Brain pericyte (primary cell): ENCODE measurements at regions not wholly inside any gene's neighbourhood (a gene's known extent, or its start where the extent isn't known, plus 50 kb on each side); places are given as distances from the start of the nearest gene placed in this dataset.
A peak's percentile ranks its signal among the peaks of the same experiment; 100 is the strongest.

Source experiments
- DNase-seq: peaks from one replicate; pipeline ENCODE4 v3.0.0-alpha.2; 2012; ENCODE audit warnings: low read depth, low spot score

DNA sequence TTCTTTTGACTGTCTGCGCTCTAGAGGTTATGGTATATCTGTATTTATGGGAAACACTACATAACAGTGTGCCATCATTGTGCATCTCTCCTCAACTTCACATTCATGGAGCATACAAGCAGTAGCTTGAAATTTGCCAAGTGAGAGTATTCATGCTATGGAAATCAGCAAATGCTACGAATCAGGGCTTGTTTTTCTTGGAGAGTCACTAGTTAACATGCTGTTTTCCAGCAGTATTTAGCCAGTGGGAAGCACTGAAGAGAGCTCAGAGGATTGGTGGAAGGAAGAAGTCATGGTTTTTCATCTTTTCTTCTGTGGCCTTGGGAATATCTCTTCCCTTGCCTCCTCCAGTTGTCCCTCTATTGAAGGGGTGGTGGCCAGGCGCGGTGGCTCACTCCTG lies 303.0 kb downstream of the PSAT1 start:
- no peak for DNase-seq

GRCh38 chr9:78601957-78602565 lies 305.1 kb downstream of the PSAT1 start:
- DNase-seq, result peak; percentile 26

- DNase-seq, result no peak
Observed at GRCh38 chr9:78605041-78606000, 308.4 kb downstream of the PSAT1 start.

DNA sequence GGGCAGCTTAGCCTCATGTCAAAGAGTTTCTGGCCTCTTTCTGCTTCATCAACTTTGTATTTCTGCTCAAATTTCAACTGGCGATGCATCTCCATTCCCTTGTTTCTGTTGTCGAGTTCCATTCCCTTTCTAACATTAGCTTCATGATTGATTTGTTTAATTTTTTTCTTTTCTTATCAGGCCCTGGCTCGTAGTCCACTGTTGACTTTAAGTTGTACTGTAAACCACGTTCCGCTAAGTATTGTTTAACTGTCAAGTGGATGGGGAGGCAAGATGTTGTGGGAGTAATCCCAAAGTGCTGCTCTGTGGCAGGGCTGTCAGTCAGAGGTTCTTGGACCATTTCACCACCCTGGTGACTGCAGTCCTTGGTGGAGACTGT lies 309.1 kb downstream of the PSAT1 start:
- DNase-seq, result no peak

- DNase-seq, result no peak
Observed at GRCh38 chr9:78607853-78608252, 310.9 kb downstream of the PSAT1 start.

DNA sequence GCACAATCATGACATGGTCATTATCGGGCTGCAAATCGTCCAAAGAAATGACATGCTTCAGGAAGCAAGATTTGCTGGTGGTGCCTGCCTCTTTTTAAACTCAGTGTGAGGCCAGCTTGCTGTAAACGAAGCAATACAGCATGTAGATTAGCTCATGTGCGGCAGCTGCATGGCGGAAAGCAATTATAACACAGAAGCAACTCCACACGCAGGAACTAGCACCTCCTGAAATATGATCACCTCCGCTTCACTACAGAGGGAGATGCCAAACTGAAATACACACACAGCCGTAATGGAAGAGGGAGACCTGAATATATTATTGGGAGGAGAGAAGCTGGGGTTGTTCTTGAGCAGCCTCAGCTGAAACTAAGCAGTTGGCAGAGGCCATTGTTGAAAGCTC lies 312.5 kb downstream of the PSAT1 start:
- no peak for DNase-seq

DNA sequence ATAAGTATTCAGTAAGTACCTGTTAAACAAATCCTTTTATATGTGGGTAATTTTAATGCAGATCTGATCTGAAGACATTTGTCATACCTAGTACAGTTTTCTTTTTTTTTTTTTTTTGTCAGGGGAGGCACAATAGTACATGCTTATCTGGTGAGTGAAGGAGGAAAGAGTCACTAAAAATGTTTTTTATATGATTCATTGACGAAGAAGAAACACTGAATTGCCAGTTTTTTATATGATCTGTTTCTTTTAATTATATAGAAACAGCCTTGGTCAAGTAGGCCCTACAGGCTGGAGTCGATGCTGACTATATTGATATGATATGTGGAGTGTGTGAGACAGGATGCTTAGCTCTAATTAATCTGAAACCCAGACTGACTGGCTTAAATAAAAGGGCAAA lies 315.2 kb downstream of the PSAT1 start:
- DNase-seq, result no peak

DNA sequence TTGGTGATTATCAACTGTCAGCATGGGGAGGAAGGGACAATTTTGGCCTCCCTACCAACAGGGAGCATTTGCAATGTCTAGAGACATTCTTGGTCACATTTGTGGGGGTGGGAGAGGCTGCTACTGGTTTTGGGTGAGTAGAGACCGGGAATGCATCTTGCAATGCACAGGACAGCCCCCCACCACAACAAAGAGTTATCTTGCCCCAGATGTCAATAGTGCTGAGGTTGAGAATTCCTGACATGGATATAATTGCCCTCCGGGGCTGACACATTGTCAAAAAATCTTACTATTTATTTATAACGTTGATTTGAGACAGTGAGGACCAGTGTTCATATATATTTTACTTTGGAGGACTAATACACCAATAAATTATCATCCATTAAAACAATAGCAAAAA lies 316.1 kb downstream of the PSAT1 start:
- no peak for DNase-seq

- DNase-seq, result no peak
Observed at GRCh38 chr9:78614892-78615291, 318.0 kb downstream of the PSAT1 start.

GRCh38 chr9:78615372-78615771 lies 318.4 kb downstream of the PSAT1 start:
- no peak for DNase-seq

DNA sequence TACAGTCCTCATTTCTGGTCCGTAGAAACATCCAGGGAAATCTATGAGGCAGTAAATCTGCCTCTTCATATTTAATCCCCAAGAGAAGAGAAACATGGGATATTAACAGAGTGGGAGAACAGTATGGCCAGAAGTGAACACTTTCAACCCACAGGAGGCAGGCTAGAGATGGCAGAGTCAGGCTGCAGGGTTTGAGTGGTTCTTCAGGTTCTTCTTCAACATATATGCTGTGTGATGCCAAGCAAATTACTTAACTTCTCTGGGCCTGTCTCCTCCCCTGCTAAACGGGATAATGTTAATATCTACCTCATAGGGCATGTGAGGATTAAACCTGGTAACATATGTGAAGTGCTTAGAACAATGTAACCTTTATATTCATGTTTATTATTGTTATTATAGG lies 321.8 kb downstream of the PSAT1 start:
- DNase-seq, result no peak

GRCh38 chr9:78620303-78620702 lies 323.4 kb downstream of the PSAT1 start:
- DNase-seq, result no peak

DNA sequence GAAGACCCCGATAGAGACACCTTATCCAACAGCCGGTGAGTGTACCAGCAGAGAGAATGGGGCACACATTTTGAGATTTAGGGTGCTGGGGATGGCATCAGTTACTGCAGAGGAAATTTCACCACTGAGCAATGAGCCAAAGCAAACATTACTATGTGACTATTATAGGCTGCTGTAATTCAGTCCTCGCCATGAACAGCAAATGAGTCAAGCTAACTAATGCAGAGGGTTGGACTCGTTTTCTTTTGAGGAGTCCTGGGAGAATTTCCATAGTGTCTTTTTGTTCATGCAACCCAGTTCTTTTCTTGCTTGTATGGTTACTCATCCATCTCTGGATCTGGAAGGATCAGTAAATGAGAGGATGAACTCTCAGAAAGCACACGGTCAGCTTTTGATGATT lies 323.8 kb downstream of the PSAT1 start:
- peak; percentile 27 for DNase-seq

DNA sequence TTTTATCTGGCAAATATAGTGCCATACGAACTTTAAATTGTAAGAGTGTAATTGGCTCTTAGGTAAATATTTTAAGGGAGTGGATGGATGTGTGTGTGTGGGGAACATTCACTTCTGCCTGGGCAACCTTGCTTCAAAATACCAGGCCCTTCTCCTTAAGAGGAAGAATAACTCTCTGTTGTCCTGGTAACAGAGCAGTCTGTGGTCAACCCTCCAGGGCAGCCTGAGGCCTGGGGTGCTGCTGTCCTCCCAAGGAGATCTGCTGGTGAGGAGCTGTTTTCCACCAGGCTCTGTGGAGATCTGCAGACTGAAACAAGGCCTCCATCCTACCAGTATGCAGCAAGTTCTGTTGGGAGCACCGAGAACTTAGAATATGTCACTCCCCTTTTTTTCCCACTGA lies 325.2 kb downstream of the PSAT1 start:
- DNase-seq, result no peak

DNA sequence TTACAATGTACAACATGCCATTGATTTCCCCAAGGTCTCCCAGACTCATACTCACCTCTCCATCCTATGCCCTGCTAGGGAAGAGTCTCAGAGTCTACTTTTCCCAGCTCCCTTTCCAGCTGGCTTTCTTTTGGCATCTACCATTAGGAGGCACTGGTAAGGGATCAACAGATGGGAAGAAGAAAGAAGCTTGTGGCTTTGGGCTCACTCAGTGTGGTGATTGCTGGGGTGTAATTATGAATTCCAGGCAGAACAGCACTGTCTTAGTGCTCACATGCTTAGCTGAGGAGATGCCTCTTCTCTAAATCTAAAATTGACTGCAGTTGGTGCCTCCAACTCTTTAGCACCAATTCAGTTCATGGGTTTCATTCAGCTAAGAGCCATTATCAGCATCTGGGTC lies 330.0 kb downstream of the PSAT1 start:
- no peak for DNase-seq

- DNase-seq, result no peak
Observed at GRCh38 chr9:78630966-78631365, 334.0 kb downstream of the PSAT1 start.

- no peak for DNase-seq
Observed at GRCh38 chr9:78640728-78641127, 343.8 kb downstream of the PSAT1 start.

- no peak for DNase-seq
Observed at GRCh38 chr9:78644359-78644758, 347.4 kb downstream of the PSAT1 start.

- DNase-seq, result no peak
Observed at GRCh38 chr9:78654324-78654723, 357.4 kb downstream of the PSAT1 start.

GRCh38 chr9:78663369-78663768 lies 366.4 kb downstream of the PSAT1 start:
- DNase-seq, result no peak

- DNase-seq, result no peak
Observed at GRCh38 chr9:78664370-78664769, 367.4 kb downstream of the PSAT1 start.

- no peak for DNase-seq
Observed at GRCh38 chr9:78666818-78667414, 370.0 kb downstream of the PSAT1 start.
